Peyer's patch (tissue), 4 donors: ENCODE measurements at regions not wholly inside any gene's neighbourhood (a gene's known extent, or its start where the extent isn't known, plus 50 kb on each side); places are given as distances from the start of the nearest gene placed in this dataset.

Experiments used
- POLR2A ChIP-seq, 2 donors: fragments of 450-650 bp; IDR thresholded peaks; one replicate each; pipeline ENCODE4 v1.5.1; 2017; ENCODE audit warnings: antibody characterized with exemption in 2 of 2, mild to moderate bottlenecking in 2 of 2, moderate library complexity in 2 of 2
- TF ChIP-seq, protein P1 (sequence below), 6 experiments: fragments of 450-650 bp in 4 of 6; fragments of 200-600 bp in 2 of 6; sonication (generic) in 1 of 6; IDR thresholded peaks; one replicate each; pipeline ENCODE4 v1.5.1; 2017 to 2019; ENCODE audit warnings: antibody characterized with exemption in 6 of 6, mild to moderate bottlenecking in 3 of 6, moderate library complexity in 1 of 6

GRCh38 chr14:99094901-99095300, 177.1 kb downstream of the BCL11B start:
- TF ChIP-seq, protein P1, sequence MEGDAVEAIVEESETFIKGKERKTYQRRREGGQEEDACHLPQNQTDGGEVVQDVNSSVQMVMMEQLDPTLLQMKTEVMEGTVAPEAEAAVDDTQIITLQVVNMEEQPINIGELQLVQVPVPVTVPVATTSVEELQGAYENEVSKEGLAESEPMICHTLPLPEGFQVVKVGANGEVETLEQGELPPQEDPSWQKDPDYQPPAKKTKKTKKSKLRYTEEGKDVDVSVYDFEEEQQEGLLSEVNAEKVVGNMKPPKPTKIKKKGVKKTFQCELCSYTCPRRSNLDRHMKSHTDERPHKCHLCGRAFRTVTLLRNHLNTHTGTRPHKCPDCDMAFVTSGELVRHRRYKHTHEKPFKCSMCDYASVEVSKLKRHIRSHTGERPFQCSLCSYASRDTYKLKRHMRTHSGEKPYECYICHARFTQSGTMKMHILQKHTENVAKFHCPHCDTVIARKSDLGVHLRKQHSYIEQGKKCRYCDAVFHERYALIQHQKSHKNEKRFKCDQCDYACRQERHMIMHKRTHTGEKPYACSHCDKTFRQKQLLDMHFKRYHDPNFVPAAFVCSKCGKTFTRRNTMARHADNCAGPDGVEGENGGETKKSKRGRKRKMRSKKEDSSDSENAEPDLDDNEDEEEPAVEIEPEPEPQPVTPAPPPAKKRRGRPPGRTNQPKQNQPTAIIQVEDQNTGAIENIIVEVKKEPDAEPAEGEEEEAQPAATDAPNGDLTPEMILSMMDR (IDR thresholded peaks at IDR 0.05) = no peak
- TF ChIP-seq POLR2A (IDR thresholded peaks at IDR 0.05) = no peak
